ENCODE measurements at regions not wholly inside any gene's neighbourhood (a gene's known extent, or its start where the extent isn't known, plus 50 kb on each side); places are given as distances from the start of the nearest gene placed in this dataset.
A peak's percentile ranks its signal among the peaks of the same experiment; 100 is the strongest.
"Not testable (repeated sequence)": the region's sequence is repeated elsewhere in the genome, so short reads cannot be mapped to it uniquely, and the experiment has no call there.

DNA sequence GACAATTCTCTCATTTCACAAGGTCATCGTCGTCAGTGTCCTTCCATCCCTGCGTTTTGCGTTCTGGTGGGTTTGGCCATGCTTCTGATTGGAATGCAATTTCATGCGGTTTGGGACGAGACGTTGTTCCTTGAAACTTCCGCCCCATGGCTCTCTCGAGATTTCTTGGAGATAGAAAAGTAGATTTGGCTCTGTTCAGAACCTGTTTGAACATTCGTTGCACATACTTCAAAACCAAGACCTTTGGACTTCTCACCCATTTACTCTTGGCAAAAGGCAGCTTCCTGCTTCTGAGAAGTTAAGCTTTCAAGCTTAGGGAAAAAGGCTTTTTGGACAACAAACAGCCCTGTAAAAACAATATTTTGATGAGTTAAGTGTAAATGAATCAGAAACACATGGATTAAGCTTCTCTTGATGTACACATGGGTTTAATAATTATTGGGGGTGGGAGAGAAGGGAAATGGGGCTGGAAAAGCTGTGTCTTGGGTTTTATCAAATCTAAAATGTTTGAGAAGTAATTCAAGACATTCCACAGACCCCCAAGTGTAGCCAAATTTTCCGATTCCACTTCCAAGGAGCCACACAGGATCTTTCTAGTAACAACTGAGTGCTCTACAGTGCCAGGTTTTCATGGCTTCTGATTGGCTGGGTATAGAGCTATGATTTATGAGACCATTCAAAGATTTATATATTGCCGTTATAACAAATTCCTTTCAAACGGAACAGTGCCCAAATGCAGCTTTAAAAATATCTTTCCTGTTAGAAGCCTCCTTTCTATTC is 467.2 kb downstream of the MED13L start:
- DNase-seq, result no peak

DNA sequence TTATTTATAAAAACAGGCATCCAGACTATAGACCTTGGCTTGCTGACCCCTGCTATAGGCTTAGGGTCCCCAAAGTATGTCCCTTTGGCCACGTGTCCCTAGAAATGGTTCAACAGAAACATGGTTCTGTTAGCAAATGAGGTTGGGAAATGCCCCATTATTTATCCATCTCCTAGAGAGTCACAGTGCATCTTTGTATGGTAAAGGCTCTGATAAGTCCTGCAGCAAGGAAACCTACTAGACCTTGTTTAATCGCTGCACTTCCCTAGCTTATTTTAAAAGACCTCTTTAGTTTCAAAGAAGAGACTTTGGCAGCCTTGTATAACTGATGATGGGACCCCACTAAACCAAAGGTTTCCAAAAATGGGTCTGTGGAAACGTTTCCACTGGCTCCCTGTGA is 471.5 kb downstream of the MED13L start:
- DNase-seq, result no peak

DNA sequence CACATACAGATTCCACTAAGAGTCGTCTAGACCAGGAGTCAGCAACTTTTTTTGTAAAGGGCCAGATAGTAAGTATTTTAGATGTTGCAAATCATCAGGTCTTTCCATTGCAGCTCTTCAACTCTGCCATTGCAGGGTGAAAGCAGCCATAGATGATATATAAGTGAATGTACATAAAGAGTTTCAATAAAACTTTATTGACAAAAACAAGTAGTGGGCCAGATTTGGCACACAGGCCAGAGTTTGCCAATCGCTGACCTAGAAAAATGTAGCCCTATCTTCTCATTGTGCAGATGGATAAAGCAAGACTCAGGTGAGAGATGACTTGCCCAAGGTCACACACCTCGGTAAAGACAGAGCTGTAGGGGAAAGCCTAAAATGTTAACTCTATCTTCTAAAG is 474.7 kb downstream of the MED13L start:
- DNase-seq, result no peak

DNA sequence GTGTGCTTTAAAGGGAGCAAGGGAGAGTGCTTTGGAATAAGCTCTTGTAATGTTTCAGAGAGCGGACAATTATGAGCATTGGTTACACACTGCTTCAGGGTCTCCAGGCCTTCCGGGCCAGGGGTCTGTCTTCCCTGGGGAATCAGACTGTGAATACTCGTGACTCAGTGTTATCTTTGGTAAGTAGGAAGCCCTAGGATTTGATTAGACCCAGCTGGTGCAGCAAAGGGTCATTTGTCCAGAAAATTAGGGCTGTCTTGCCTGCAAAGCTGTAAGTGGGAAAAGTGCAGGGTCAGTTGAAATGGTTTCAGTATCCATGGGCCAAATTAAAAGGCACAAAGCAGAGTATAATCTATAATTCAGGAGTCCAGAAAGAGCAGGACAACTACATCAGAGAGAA is 475.6 kb downstream of the MED13L start:
- DNase-seq, result no peak

DNA sequence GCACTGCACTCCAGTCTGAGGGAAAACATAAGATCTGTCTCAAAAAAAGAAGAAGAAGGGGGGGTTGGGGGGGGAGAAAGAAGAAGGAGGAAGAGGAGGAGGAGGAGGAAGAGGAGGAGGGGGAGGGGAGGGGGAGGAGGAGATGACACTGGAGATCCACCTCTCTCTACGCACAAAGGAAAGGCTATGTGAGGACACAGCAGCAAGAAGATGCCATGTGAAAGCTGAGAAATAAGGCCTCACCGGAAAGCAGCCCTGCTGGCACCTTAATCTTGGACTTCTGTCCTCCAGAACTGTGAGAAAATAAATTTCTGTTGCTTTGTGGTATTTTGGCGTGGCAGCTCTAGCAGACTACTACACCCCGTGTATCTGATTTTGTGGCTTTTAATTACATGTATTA is 477.9 kb downstream of the MED13L start:
- no peak for DNase-seq

DNA sequence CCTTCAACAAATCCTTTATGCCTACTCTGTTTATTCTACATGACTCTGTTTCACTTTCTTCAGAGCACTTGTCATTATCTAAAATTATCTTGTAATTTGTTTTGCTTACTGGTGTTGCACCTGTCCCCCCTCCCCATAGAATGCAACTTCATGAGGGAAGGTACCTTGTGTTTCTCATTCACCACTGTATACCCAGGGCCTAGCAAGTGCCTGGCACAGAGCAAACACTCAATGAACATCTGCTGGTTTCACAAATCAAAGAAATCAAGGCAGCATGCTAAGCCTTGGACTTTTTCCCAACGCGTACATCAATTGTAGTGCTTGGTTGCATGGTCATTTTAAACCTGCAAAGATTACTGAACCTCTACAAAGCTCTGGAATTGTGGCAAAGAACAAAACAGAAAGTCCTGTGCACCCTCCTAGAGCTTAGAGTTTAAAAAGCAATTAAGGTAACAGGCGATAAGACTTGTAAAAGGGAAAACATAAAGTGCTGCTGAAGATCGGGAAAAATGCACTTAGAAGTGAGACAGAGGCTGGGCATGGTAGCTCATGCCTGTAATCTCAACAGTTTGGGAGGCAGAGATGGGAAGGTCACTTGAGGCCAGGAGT is 479.1 kb downstream of the MED13L start:
- peak; percentile 99 for DNase-seq

DNA sequence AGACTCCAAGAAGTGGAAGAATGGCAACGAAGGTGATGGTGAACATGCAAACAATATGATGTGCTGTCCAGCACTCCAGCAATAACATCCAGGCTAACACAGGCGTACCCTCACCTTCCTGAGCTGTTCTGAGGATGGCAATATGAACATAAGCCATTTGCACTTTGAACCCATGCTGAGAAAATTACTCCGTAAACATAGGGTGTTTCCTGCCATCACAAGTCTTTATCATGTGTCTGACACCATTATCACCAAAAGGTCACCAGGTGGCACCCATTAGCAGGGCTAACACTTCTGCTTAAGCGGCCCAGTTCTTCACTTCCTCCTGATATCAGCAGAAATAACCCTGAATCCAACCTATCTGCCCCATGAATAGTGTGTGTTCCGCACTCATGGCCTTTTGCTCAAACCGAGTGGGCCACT is 482.8 kb downstream of the MED13L start:
- DNase-seq, result no peak

DNA sequence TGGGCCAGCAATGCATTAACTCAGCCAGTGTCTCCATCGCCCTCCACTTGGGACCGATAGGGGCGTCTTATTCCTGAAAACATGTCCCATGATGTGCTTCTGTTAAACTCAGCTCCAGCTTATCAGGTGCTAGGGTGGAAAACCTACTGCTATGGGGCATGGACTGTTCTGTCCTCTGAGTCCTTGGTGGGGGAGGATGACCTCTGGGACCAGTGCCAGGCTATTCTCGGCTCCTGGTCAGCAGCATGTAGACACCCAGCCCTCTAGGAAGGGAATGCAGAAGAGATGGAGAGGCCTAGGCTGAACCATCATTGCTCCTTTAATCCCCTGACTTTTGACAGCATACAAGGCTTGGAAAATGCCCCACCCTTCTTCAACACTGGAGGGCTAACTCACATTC is 486.2 kb downstream of the MED13L start:
- no peak for DNase-seq

DNA sequence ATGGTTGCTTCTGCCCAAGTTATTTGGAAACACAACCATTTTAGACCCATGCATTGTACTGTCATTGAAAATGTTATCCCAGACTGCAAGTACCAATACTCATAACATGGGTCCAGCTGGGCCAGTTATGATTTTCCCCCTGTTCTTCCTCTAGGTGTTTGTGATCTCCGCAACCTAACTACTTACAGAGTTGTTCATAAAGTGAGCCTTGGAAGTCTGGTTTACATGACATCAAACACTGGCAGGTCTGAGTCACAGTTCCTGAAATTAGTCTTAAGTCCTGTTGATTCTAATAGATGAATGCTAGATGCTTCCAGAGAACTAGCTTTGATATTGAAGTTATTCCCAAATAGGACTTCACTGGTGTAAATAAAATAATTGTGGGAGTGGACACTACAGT is 487.0 kb downstream of the MED13L start:
- no peak for DNase-seq

DNA sequence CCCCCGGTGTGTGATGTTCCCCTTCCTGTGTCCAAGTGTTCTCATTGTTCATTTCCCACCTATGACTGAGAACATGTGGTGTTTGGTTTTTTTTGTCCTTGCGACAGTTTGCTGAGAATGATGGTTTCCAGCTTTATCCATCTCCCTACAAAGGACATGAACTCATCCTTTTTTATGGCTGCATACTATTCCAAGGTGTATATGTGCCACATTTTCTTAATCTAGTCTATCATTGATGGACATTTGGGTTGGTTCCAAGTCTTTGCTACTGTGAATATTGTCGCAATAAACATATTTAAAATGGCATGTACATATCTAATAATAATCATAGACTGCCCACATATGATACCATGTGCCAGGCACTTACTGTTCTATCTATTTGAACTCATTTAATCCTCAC is 491.0 kb downstream of the MED13L start:
- not testable (repeated sequence) for DNase-seq

DNA sequence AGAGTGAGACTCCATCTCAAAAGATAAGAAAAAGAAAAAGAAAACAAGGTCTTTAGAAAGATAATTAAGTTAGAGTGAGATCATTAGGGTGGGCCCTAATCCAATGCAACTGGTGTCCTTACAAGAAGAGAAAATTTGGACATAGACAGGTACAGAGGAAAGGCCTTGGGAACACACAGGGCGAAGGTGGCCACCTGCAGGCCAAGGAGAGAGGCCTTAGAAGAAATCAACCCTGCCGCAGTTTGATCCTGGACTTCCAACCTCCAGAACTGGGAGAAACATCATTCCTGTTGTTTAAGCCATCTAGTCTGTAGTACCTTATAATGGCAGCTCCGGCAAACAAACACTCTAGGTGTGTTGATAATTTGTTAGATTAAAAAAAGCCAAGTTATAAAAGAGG is 491.9 kb downstream of the MED13L start:
- no peak for DNase-seq

DNA sequence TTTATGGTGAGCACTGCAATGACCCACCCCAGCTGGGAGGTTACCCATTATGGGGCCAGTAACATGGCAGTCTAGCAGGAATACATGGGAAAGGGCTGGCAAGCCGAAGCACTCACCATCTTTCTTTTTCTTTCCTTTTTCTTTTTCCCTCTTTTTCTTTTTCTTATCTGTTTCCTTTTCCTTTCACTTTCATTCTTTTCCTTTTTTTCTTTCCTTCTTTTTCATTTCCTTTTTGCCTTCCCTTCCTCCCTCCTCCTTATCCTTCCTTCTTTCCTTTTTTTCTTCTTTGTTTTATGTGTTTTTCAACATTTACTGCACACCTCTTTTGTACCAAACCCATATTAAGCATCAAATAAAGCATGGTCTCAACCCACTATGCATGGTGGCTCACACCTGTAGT is 501.1 kb downstream of the MED13L start:
- DNase-seq, result no peak

DNA sequence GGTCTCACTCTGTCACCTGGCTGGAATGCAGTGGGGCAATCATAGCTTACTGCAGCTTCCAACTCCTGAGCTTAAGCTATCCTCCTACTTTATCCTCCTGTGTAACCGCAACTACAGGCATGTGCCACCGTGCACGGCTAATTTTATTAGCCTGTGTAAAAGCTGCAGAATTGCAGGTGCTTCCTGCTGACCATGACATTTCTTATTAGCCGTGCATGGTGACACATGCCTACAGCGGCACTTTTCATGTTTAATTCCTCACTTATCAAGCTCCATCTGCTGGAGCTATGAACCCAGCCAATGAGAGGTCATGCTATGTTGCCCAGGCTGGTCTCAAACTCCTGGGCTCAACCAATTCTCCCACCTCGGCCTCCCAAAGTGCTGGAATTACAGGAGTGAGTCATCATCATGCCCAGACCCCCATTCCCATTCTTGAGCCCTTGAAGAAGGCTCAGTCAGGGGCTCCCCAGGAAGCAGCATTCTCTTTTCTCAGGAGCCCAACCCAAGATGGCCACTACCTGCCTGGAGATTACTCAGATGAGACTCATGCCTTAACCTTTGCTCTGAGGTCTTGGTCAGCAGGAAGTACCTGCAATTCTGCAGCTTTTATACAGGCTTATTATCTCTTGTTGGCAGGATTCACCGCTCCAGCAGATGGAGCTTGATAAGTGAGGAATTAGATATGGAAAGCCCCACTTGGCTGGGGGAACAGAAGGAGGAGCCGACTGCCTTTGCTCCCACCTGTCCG is 503.2 kb downstream of the MED13L start:
- DNase-seq, result peak; percentile 77

DNA sequence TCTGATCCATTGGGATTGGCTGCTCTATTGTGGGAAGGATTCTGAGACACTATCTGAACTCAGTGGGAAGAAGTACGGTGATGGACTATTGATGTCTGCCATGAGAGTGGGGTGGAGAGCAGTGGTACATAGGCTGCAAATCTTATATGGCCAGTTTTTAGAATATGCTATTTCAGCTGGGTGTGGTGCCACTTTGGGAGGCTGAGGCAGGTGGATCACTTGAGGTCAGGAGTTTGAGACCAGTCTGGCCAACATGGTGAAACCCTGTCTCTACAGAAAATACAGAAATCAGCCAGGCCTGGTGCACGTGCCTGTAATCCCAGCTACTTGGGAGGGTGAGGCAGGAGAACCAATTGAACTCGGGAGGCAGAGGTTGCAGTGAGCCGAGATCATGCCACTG is 505.9 kb downstream of the MED13L start:
- DNase-seq, result no peak

DNA sequence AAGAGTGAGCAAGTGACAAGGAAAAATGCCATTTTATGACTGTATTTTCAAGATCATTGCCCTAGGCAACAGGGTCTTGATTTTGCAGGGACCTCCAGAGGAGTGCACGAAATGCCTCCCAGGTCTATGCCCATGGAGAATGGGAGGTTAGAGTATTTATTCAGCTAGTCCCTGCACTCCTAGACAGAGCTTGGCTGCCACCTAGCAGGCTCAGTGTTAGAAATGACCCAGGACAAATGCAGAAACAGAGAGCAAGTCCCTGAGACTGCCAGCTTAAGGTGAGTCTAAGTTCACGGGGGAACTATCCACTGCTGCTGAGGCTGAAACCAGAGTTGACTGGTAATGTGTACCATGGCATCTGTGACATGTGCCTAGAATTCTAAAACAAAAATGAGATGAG is 506.4 kb downstream of the MED13L start:
- peak; percentile 57 for DNase-seq

DNA sequence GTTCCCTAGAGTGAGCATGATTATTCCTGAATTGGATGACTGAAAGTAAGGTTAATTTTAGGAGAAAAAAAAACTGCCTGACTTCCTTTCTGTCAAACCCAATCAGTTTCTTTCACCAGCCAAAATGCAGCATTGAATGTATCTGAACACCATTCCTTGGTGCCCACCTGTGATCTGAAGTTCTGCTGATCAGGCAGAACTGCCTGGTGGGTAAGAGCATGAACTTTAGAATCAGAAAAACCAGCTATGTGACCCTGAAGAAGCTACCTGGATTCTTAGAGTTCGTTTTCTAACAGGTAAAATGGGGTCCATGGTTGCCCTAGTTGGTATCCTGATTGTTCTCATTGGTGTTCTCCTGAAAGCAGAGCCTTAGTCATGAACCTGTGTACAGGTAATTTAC is 506.9 kb downstream of the MED13L start:
- no peak for DNase-seq

DNA sequence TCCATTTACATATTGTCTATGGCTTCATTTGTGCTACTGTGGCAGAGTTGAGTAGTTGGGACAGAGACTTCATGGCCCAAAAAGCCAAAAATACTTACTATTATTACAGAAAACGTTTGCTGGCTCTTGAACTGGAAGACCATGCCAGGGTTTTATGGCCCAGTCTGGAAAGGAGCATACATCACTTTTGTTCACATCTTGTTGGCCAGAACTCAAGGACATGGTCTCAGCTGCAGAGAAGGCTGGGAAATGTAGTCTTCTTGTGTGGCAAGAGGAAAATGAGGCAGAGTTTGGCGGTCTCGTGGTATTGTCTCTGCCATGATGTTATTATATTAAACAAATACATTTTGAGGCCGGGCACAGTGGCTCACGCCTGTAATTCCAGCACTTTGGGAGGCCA is 509.6 kb downstream of the MED13L start:
- DNase-seq, result no peak

DNA sequence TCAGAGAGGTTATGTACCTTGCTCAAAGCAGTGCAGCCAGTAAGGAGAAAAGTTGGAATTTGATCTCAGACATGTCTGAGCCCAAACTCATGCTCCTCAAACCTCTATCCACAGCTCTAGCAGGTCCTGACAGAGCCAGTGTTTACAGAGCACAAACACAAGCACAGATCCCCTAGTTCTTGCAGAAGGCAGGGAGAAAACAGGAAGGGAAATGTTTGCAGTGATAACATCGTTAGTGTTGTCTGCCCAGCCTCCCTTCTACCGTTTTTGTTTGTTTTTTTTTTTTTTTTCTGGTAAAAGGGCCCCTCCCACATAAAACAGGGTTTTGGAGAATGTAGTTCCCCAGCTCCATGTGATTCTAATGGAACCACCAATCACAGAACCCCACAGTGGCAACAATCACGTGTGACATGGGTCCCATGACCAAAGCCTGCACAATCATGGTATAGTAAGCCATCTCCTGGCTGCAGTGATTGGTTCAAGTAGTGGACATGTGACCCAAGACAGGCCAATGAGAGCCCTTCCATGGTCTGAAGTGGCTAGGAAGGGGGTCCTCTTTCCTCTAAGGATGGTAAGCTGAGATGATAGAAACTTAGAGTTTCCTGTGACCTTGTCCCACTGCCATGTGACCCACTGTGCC is 513.4 kb downstream of the MED13L start:
- DNase-seq, result peak; percentile 88

DNA sequence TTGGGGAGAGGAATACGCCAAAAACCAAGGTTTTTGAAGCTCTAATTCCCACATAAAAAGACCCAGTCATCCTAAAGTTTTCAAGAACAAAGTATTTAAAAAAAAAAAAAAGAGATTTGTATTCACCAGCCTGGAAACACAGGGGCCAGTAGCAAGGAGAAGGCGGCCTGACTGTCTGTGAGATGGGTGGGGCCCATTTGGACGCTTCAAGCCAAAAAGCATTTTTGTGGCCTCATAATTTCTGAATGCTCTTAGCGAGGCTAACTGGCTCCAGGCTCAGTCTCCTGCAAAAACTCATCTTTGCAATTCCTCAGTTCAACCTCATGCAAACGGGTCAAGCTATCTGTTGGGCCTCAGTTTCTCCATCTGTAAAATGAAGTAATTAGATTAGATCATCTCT is 514.1 kb downstream of the MED13L start:
- peak; percentile 83 for DNase-seq

DNA sequence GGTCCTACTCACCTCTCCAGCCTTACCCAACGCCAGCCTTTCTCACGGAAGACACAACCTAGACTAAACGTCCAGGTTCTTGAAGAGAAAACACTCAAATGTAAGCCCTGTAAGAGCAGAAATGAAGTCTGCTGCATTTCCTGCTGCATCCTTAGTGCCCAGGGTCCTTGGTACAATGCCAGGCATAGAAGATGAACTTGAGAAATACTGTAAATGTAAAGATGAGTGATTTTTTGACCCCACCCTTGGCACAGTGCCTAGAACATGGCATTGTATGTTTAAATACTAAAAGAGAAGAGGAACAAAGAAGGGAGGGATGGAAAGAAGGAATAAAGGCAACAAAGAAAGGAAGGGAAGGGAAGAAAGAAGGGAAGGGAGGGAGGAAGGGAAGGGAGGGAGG is 514.6 kb downstream of the MED13L start:
- DNase-seq, result peak; percentile 89

DNA sequence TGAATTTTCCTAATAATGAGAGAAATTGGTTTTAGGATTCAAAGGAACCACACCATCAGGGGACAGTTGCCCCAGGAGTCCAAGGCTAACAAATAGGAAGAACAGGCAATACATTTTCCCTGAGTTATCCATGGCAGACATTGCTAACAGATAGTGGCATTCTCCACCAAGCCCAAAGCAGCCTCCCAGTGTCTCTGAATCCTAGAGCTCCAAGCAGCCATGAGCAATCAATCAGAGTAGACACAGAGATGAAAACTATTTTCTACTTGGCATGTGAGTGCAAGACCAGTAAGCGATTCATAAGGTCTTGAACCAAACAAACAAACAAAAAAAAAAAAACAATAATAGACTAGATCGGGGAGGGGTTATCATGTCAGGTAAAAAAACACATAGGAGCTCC is 515.7 kb downstream of the MED13L start:
- DNase-seq, result peak; percentile 95

DNA sequence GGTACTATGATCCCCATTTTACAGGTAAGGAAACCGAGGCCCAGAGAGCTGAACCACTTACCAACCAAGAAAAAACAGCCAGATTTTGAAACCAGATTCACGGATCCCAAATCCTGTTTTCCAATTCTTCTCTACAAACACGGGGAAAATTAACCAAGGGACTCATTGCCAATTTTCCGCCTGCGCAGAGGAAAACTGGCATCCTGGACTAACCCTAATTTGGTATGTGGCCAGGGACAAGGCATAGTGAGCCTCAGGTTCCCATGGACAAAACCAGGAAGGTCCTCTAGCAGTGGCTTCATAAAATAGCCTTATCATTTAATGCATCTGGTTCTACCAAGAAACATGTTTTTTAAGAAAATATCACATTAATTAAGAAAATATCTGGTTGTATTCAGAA is 517.3 kb downstream of the MED13L start:
- DNase-seq, result no peak

DNA sequence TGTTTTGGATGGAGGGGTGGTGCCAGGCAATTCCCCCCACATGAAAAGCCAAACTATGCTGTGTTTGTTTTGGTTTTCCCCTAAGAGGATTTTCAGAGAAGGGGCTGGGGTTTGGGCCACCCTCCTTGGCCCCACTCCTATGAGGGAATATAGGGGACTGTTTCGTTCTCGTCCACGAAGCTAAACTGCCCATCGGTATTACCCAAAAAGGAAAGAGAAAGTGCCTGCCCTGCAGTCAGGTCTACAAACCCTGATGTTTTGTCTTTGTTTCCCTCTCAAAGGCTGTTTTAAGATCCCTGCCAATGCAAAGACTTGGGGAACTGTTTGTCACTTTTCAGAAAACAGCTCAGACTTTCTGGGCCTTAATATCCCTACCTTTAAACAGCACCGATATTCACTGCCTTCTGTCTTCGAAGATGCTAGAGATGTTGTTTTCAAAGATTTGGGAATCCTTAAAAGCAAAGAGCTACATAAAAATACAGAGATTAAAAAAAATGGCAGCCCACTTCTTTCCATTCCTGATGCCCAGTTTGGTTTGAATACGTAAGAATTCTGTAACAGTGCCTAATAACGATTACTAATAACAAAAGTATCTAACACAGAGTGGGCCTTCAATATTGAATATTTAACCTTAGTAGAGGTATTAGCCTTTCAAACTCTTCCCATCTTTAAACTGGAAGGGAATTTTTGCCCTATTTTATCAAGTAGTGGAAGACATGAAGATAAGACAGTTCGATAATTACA is 518.4 kb downstream of the MED13L start:
- peak; percentile 87 for DNase-seq
